ENCODE measurements at regions not wholly inside any gene's neighbourhood (a gene's known extent, or its start where the extent isn't known, plus 50 kb on each side); places are given as distances from the start of the nearest gene placed in this dataset.

- peaks cover 5% of the 10 kb centered on the region for H3K27me3 Mint-ChIP-seq (ENCODE audit: insufficient read depth, unreplicated experiment)
- BruUV-seq (replicated peaks): no TSS peak
- peaks cover 8% of the 10 kb centered on the region for H3K4me1 ChIP-seq
- POLR2A ChIA-PET: no interaction called here
- H3K27ac Mint-ChIP-seq (ENCODE audit: unreplicated experiment): no peak overlapping the region
- no peak overlapping the region for H3K4me3 Mint-ChIP-seq (ENCODE audit: unreplicated experiment)
- no peak for TF ChIP-seq CTCF (IDR thresholded peaks at IDR 0.05; ENCODE audit: insufficient read depth in 1 of 2, low read depth in 1 of 2, low read length in 1 of 2, severe bottlenecking in 1 of 2, unreplicated experiment in 1 of 2)
- H3K4me3 ChIP-seq (ENCODE audit: low read depth, low read length): no peak overlapping the region
- no peaks in the 10 kb centered on the region for H3K9me3 Mint-ChIP-seq (ENCODE audit: unreplicated experiment)
- H3K36me3 Mint-ChIP-seq (ENCODE audit: insufficient read depth, unreplicated experiment): peaks cover 7% of the 10 kb centered on the region
- H3K9me3 ChIP-seq: no peaks in the 10 kb centered on the region
- CTCF ChIA-PET: no interaction called here
- no peaks in the 10 kb centered on the region for H3K27me3 ChIP-seq (replicated peaks; ENCODE audit: control insufficient read depth, insufficient read depth, low read length)
- no peaks in the 10 kb centered on the region for H3K36me3 ChIP-seq (ENCODE audit: control insufficient read depth, insufficient read depth, low read length)
- DNase-seq: no peak
- peaks cover 4% of the 10 kb centered on the region for H3K4me1 Mint-ChIP-seq (ENCODE audit: low read depth, unreplicated experiment)
- intact Hi-C loops (cut with micrococcal nuclease; ENCODE audit: unreplicated experiment): loop anchor here (10.0 kb wide), 1 partner anchor 369 kb away; no protein-coding TSS in a partner anchor
Observed at GRCh38 chr5:81855591-81855990, 104.7 kb upstream of the SSBP2 start.

DNA sequence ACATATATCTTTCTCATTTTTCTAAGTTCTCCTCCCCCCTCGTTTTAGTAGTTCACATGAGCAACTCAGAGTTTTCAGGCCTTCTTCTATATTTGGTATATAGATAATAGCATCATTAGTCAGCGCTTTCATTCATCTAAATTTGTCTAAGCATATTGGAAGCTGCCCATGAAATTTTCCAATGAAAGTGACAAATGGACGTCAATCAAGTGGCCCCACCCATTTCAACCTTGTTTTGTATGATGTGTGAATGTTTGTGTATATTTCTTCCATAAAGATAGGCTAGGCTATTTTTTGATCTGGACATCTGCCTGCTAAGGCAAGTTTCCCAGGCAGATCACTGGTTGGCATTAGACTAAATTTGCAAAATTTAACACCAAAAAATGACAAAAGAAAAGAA, 104.0 kb upstream of the SSBP2 start:
- no peak for TF ChIP-seq CTCF (IDR thresholded peaks at IDR 0.05; ENCODE audit: insufficient read depth in 1 of 2, low read depth in 1 of 2, low read length in 1 of 2, severe bottlenecking in 1 of 2, unreplicated experiment in 1 of 2)
- H3K4me1 ChIP-seq: peaks cover 8% of the 10 kb centered on the region
- H3K36me3 ChIP-seq (ENCODE audit: control insufficient read depth, insufficient read depth, low read length): no peaks in the 10 kb centered on the region
- Mint-ChIP-seq H3K27me3 (ENCODE audit: insufficient read depth, unreplicated experiment) (peaks cover 4% of the 10 kb centered on the region), H3K4me3 (ENCODE audit: unreplicated experiment) (no peak overlapping the region), H3K4me1 (ENCODE audit: low read depth, unreplicated experiment) (peaks cover 11% of the 10 kb centered on the region), H3K9me3 (ENCODE audit: unreplicated experiment) (no peaks in the 10 kb centered on the region), H3K36me3 (ENCODE audit: insufficient read depth, unreplicated experiment) (peaks cover 7% of the 10 kb centered on the region), H3K27ac (ENCODE audit: unreplicated experiment) (no peak overlapping the region)
- no peaks in the 10 kb centered on the region for H3K27me3 ChIP-seq (replicated peaks; ENCODE audit: control insufficient read depth, insufficient read depth, low read length)
- intact Hi-C loops (cut with micrococcal nuclease; ENCODE audit: unreplicated experiment): loop anchor here (5.0 to 10.0 kb wide), 2 partner anchors 117 to 370 kb away; partner anchors contain the start of gene ATG10
- ChIA-PET POLR2A (no interaction called here), CTCF (no interaction called here)
- DNase-seq: no peak
- BruUV-seq (replicated peaks): no TSS peak
- no peaks in the 10 kb centered on the region for H3K9me3 ChIP-seq
- H3K4me3 ChIP-seq (ENCODE audit: low read depth, low read length): no peak overlapping the region

GRCh38 chr5:81854485-81854884, 103.6 kb upstream of the SSBP2 start:
- peaks cover 7% of the 10 kb centered on the region for H3K36me3 Mint-ChIP-seq (ENCODE audit: insufficient read depth, unreplicated experiment)
- Histone ChIP-seq H3K4me1 (peaks cover 8% of the 10 kb centered on the region), H3K9me3 (no peaks in the 10 kb centered on the region), H3K27me3 (replicated peaks; ENCODE audit: control insufficient read depth, insufficient read depth, low read length) (no peaks in the 10 kb centered on the region), H3K4me3 (ENCODE audit: low read depth, low read length) (no peak overlapping the region), H3K36me3 (ENCODE audit: control insufficient read depth, insufficient read depth, low read length) (no peaks in the 10 kb centered on the region)
- ChIA-PET POLR2A (no interaction called here), CTCF (no interaction called here)
- TF ChIP-seq CTCF (IDR thresholded peaks at IDR 0.05; ENCODE audit: insufficient read depth in 1 of 2, low read depth in 1 of 2, low read length in 1 of 2, severe bottlenecking in 1 of 2, unreplicated experiment in 1 of 2): no peak
- intact Hi-C loops (cut with micrococcal nuclease; ENCODE audit: unreplicated experiment): loop anchor here (5.0 to 10.0 kb wide), 2 partner anchors 118 to 370 kb away; partner anchors contain the start of gene ATG10
- H3K9me3 Mint-ChIP-seq (ENCODE audit: unreplicated experiment): no peaks in the 10 kb centered on the region
- peaks cover 2% of the 10 kb centered on the region for H3K27me3 Mint-ChIP-seq (ENCODE audit: insufficient read depth, unreplicated experiment)
- peaks cover 11% of the 10 kb centered on the region for H3K4me1 Mint-ChIP-seq (ENCODE audit: low read depth, unreplicated experiment)
- no peak for DNase-seq
- no peak overlapping the region for H3K27ac Mint-ChIP-seq (ENCODE audit: unreplicated experiment)
- no peak overlapping the region for H3K4me3 Mint-ChIP-seq (ENCODE audit: unreplicated experiment)
- no TSS peak for BruUV-seq (replicated peaks)
